DMS53 treated with DMSO at 0.1 percent for 48 hours (cell line): ENCODE measurements at regions not wholly inside any gene's neighbourhood (a gene's known extent, or its start where the extent isn't known, plus 50 kb on each side); places are given as distances from the start of the nearest gene placed in this dataset.
"Not testable (repeated sequence)": the region's sequence is repeated elsewhere in the genome, so short reads cannot be mapped to it uniquely, and the experiment has no call there.

Experiments
- DNase-seq: peaks from one replicate; lab custom pipeline; 2025; ENCODE audit not compliant: unreplicated experiment; lab: John Stamatoyannopoulos, UW

DNA sequence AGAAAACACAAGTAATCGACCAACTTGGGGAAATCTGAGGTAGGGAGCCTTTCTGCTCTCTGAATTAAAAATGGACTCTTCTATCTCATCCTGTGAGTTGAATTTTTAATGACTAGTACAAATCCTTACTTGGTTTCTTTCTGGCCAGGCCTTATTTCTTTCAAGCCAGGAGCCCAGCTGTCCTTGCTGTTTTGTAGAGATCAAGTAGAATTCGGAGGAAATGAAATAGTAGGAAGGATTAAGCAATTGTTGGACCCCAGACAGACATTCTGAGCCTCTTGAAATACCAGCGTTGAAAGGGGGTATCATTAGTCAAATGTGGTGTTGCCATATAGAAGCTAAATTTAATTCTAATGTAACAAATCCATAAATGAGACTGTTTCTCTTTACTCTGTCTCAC is 53.7 kb upstream of the SMIM15 start:
- no peak for DNase-seq

DNA sequence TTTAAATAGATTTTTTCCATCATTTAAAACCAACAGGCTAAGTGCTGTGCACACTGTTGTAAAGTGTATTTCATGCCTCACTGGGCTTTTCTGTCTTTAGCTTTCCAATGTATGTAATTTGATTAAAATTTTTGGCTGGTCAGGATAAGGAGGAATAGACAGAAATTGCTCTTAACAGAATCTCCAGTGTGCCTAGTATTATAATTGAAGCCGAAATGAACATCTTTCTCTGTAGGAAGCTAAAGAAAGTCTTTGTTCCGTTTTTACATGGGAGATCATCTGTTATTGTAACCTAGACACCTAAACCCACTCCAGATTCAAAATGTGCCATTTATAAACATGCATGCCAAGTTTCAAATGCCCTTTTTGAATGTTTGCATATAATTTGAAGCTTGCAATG is 54.5 kb upstream of the SMIM15 start:
- DNase-seq: no peak

DNA sequence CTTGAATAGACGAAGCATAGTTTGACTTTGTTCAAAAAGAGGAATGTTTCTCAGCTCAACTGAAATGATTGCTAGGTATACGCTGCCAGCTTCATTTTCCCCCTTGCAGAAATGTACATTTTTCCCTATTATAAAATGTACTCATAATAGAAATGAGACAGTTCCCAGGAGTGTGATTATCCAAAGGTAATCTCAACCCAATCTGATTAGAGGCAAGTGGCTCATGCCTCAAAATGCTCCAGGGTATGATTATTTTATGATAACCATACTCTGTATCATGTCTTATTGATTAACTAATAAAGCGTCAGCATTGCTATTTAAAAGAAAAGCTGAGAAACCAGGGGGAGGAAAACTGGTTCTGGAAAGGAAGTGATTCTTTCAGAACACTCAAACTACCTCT is 54.9 kb upstream of the SMIM15 start:
- DNase-seq: no peak

DNA sequence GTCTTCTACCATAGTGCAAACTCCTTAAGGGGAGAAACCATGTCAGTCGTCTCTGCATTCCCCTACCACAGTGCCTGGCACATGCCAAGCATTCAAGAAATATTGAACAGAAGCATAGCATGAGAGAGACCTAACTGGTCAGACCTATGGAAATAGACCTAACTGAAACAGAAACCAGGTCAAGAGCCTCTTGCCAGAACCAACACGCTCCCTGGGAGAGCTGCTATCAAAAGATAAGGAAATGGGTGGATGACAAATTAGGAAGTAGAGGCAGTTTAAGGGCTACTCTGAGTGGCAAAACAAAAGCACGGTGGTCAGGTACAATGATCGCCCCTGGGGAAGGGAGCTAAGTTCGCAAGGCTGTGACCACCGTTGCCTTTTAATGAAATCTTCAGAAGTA is 66.0 kb upstream of the SMIM15 start:
- DNase-seq: no peak

DNA sequence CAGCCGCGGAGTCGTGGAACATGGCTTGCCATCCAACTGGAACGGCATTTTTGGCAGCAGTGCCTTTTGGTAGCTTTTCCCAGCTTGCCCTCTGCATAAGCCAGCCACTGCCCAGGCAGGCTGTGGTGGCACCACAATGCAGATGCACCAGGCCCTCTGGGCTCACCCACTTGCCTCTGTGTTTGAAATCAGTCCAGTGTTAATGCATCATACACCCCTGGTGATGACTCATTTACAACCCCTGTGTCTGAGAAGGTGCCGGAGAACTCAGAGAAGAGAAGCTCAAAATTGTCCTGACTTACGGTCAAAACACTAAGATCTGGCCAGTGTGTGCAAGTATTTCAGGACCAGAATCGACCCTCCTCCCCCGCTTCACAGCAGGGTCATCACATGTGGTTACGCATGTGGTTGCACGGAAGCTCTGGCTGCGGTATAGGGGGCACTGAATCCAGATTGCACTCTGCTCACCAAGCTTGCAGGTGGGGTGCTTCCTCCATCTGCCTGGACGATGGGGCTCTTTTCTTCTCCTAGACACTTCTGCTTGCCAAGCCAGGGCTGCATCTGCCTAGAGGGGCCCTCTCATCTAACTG is 66.5 kb upstream of the SMIM15 start:
- no peak for DNase-seq

DNA sequence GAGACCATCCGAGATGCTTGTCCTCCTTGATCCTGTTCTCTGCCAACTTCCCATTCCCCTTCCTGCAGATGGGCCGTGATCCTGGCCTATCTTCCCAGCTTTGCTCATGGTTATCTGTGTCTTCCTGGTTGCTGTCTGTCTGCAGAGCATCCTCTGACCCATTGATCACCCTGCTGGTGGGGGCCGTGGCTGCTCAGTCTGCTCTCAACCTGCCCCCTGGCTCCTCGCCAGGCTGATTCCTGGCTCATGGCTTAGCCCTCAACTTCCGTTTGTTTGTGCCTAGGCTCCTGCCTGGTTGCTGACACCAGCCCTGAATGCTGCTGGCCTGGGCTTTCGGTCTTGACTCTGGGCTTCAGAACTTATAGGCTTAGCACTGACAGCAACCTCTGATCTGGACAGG is 67.1 kb upstream of the SMIM15 start:
- no peak for DNase-seq

DNA sequence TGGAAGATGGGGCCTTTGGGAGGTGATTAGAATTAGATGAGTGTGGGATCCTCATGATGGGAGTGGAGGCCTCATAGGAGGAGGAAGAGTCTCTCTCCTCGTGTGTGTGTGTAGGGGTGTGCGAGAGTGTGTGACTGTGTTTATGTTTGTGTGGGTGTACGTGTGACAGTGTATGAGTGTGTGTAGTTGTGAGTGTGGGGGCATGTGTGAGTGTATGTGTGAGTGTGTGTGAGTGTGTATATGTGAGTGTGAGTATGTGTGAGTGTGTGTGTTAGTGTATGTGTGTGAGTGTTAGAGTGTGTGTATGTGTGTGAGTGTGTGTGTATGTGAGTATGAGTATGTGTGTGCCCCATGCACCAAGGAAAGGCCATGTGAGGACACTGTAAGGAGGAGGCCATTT is 68.2 kb upstream of the SMIM15 start:
- no peak for DNase-seq

DNA sequence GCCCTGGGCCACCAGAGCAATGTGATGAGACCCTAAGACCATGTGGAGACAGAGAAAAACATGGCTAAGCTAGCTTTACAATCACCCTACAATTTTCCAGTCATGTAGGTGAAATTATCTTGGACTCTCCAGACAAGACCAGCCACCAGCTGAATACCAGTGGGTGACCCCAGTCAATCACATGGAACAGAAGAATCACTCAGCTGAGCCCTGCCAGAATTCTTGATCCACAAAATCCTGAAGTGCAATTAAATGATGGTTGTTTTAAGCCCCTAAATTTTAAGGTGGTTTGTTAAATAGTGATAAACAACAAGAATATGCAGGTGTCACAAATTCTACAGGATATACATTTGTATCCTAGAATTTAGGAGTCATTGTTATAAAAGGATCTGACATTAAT is 69.5 kb upstream of the SMIM15 start:
- DNase-seq: no peak

DNA sequence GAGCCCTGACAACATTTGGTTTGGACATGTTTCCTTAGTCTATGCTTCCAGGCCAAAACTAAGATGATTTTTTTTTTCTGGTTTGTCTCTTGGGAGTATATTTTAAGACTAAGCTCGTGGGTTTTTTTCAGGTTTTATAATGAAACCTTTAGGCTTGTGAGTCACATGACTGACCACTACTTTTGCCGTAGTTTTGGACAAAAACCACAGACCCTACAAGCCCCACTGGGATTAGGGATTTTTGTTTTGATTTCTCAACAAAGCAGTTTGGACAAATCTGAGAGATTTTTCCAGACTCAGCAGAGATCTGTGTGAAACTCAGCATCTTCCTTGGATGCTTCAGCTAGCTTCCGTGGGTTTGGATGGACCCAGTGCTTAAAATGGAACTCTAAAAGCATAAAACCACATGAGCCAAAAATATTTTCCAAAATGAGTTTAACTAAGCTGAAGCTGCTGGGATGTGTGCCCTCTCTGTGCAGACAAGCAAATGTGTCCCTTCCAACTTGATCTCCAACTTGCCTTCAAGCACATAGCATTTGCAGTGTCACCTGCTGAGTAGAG is 70.3 kb upstream of the SMIM15 start:
- DNase-seq: no peak

DNA sequence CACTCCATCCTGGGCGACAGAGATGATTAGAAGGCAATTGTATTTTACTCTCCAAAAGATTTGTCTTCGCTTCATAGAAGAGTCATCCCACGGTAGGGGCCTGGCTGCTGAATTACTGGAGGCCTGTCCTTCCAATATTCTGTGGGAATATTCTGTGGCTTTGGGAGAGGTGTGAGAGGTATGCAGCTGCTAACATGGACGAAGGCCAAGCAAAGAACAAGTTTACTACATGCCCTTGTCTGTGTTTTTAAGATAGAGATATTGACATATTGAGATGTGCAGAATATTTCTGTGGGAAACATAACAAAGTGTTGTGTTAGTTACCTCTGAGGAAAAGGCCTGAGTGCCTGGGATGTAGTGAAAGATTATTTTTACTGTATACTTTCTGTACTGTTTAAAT is 71.8 kb upstream of the SMIM15 start:
- DNase-seq: no peak

DNA sequence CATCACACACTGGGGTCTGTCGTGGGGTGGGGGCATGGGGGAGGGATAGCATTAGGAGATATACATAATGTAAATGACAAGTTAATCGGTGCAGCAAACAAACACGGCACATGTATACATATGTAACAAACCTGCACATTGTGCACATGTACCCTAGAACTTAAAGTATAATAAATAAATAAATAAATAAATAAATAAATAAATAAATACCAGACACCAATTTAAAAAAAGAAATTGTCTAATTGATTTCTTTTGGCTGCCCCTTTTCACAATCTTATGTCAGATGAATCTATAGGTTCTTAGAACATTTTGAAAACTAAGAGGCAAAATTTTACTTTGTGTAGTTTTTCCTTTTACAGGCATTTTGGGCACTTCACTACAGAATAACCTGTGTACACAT is 74.4 kb upstream of the SMIM15 start:
- not testable (repeated sequence) for DNase-seq

DNA sequence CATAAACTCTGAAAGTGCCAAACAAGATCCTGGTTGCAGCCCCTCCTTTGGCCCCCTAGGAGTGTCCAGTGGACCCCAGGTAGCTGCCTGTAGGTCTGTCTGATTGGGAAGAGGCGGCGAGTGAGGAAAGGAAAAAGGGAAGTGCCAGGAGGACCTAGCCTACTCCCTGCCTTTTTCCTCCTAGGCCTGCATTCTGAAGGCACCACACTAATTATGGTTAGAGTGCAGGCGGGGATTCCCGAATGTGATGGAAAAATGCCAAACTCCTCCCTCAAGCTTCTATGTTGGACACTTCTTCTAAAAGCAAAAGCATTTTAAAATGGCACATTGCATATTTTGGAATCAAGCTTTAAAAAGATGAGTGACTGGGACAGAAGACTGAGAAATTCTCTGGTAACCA is 83.2 kb upstream of the SMIM15 start:
- no peak for DNase-seq

DNA sequence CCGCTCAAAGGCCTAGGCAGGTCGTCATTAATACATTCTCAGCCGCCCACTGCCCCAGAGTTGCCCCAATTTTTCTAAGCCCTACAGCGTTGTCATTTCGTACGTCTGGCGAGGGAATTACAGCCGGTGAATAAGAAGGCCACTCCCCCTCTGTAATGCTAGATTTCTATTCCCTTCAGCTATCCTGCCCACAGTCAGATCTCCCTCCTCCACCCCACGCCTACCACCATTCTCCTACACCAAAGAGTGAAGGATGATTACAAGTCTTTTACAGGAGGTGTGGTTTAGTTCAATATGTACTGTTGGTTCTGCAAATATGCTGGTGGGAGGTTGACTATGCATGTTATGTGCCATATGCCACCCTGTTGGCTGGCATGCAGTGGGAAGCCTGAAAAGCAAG is 83.7 kb upstream of the SMIM15 start:
- DNase-seq: no peak

DNA sequence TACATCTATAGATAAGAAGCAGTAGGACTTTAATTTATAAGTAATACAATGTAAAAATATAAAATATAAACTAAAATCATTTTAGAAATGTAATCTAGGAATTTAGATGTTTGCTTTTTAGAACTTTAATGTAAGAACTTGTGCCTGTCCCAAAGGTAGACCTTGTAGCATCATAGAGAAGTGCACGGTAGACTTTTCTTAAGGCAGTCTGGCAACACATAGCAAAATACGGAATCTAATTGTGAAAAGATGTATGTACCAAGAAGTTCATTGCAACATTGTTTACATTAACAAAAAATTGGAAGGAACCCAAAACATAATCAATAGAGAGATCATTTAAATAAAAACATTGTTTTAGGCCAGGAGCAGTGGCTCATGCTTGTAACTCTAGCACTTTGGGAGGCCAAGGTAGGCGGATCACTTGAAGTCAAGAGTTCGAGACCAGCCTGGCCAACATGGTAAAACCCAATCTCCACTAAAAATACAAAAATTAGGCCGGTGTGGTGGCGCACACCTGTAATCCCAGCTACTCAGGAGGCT is 84.6 kb upstream of the SMIM15 start:
- no peak for DNase-seq

DNA sequence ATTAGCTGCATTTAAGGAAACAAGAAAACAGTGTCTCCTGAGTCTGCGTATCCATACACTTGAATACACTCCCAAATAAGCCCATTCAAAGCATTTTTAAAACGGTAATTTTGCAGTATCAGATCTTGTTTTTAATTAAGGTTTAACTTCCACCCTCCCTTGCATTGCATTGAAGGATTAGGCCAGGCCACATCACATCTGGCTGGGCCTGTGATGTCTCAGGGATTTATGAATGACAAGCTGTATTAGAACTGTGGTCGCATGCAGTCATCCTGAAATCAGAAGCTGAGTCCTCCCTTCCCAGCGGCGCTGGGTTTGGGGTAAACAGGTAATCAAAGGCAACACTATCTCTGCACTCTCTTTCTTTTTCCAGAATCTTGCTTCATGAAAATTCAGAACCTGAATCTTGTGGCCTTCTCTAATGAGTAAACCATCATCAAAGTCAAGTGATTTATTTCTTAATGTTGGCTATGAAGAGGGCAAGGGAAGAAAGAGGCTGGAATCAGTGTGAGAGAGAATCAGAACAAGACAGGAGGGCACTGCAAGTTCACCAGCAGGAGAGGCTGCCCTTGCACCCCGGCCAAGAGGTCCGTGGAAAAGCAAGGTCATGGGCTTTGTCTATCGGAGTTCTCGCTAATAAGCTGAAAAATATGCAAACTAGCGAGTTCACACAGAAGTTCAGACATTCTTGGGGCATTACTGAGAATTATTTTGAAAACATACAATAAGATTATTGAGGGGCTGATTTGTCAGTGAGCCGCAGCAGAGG is 80.0 kb upstream of the ZSWIM6 start:
- no peak for DNase-seq

DNA sequence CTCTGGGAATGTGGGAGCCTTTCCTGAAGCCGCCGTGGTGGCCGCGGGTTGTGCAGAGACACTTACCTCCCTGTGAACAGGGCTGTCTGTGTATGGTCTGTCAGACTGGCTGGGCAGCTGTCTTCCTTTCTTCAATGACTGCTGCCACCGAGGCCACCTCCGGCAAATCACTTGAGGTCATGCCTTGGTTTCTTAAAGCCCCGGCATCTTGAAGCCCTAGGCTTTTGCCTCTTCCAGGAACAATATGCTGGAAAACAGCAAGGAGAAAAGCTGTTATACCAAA is 79.5 kb upstream of the ZSWIM6 start:
- no peak for DNase-seq

DNA sequence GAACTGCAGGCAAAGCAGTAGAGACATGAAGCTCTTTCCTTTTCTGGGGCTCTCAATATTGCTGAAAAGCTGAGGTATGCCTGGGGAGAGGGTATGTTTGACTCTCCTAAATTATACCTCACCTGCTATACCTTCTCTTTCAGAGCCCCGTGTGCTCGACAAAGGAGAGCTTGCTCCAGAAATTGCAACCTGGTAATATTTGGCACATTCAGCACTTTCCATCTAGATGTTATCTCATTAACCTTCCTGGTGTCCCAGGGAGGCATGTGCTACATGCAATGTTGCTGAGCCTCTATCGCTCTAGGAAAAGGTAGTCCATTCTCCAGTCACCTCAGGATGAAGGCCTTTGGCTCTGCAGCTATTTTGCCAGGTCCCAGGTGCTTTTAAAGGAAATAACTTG is 78.5 kb upstream of the ZSWIM6 start:
- no peak for DNase-seq

DNA sequence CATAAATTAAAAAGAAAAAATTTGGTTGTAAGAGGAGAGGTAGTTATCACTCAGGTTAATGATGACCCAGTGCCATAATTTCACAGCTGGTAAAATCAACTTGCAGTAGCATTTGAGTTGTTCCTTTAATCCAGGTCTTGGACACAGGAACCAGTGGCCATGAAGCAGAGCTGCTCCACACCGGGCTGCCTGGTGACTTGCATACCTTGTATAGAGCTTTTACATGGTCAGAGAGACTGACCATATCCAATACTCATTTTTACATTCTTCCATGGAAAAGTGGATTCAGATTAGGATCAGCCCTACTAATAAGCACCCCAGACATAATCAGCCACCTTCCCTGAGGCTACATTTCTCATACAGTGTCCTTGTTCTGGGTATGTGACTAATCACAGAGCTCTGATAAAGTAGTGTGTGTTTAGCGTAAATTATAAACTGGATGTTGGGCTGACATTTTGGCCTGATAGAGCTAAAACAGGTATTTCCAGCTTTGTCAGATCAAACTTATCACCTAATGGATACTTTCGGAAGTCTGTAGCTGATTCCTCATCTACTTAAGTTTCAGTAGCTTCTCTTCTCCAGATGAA is 77.0 kb upstream of the ZSWIM6 start:
- DNase-seq: no peak

DNA sequence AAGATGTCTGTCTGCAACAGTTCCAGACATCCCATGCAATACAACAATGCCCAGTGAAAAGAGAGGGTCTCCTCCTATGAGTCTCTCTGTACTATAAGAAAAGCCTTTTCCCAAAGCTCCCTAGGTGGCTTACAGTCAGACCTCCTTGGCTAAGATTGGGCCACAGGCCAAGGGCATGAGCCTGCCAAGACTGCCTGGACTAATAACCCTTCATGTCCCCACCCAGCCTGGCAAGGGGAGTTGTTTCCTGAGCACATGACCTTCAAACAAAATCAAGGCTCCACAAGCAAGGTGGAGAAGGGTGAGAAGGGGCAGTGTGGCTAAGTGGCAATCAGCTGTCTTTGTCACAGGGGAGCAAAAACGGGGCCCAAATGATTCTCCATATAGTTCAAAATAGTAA is 75.6 kb upstream of the ZSWIM6 start:
- DNase-seq: no peak

DNA sequence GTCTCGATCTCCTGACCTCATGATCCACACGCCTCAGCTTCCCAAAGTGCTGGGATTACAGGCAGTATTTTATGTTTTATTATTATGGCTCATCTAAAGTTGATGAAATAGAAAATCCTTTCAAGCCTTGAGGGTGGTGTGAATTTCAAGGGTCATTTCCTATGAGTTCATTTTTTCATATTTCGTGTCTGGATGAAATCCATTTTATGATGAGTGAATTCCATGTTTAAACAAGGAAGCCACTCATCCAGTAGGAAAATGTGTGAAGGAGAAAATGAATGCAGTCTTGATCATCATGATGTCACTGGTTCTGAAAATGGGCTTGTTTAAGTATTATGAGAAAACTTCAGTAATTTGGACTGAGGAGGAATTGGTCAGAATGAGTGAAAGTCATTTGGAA is 74.6 kb upstream of the ZSWIM6 start:
- no peak for DNase-seq

DNA sequence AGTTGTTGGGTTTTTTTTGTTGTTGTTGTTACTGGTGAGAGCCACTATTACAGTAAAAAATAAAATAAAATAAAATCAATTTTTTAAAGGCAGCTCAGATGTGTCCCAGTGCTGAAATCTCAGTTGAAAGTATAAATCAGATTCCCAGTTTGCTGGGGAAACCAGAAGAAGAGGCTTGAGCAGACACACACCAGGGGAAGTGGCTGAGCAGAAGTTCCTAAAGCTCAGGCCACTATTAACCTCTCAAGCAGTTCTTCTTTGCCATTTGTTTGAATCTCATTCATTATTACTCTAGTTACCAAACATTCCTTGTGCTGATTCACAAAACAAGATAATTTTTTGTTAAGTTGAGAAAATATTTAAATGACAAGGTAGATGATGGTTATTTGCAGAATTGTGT is 70.9 kb upstream of the ZSWIM6 start:
- DNase-seq: no peak

DNA sequence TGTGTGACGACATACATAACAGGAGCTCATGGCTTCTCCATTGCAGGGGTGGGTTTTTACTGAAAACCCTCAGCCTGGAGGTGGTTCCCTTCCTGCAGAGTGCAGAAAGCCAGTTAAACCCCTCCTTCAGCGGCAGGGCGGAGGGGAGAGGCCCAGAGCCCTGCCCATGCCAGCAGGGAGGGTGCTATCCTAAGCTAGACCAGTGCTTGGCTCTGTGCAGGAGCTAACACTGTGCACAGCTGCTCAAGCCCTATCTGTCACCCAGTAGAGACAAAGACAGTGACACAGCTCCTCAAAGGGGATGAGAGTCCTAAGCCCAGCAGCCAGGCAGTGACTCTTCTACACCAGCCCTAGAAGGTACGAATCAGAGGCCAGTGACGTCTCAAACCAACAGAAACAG is 70.0 kb upstream of the ZSWIM6 start:
- DNase-seq: no peak
